GM23248 (cell line): ENCODE measurements at regions not wholly inside any gene's neighbourhood (a gene's known extent, or its start where the extent isn't known, plus 50 kb on each side); places are given as distances from the start of the nearest gene placed in this dataset.

ENCODE experiments used
- EZH2 ChIP-seq: fragments of 200-600 bp; sonication (generic); IDR thresholded peaks from 2 replicates; pipeline ENCODE4 v1.6.1; 2018; ENCODE audit warnings: antibody characterized with exemption, mild to moderate bottlenecking; ENCODE audit not compliant: insufficient read depth, poor library complexity, severe bottlenecking
- EZH2phosphoT487 ChIP-seq: fragments of 200-600 bp; sonication (generic); IDR thresholded peaks from 2 replicates; pipeline ENCODE4 v1.6.1; 2018; ENCODE audit warnings: antibody characterized with exemption, moderate library complexity, mild to moderate bottlenecking, low read depth; ENCODE audit not compliant: insufficient read depth

DNA sequence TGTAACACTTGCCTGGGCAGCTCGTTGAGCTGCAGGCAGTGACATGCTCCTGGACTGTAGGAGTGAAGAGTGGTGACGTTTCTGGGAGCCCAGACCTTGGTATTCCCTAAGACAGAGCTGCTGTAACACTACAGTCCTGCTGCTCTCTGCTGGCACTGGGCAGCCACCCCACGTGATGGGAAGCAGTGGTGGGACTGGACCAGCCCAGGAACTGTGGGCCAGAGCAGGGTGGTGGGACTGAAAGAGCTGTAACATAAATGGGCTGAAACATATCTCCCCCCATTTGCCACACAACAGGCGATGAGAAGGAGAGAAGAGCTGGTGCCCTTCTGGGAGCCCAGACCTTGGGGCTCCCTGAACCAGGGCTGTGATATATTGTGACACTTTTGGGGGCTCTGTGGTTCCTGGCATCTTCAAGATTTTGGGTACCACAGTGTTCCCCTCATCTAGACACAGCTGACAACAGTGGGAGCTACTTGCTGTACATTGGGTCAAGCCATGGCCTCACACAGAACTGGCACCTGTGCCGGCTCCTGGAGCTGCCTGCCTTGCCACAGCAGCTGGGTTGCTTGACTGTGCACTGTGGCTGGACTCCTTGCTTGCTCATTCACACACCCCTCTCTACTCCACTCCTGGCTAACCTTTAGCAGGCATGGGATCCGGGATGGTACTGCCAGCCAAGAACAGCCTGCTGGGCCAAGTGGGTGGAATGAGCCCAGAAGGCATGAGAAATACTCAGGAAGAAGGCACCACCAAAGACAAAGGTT is 161.3 kb upstream of the PCDH15 start:
- TF ChIP-seq EZH2phosphoT487 (no peak), EZH2 (no peak)
